GM12872 (cell line): ENCODE measurements at regions not wholly inside any gene's neighbourhood (a gene's known extent, or its start where the extent isn't known, plus 50 kb on each side); places are given as distances from the start of the nearest gene placed in this dataset.

Source experiments
- TF ChIP-seq, protein P1 (sequence below): IDR thresholded peaks from 3 replicates; pipeline ENCODE4 v1.5.1; 2011; ENCODE audit warnings: low read depth, mild to moderate bottlenecking, low read length, moderate library complexity; ENCODE audit not compliant: insufficient read depth

- TF ChIP-seq, protein P1, sequence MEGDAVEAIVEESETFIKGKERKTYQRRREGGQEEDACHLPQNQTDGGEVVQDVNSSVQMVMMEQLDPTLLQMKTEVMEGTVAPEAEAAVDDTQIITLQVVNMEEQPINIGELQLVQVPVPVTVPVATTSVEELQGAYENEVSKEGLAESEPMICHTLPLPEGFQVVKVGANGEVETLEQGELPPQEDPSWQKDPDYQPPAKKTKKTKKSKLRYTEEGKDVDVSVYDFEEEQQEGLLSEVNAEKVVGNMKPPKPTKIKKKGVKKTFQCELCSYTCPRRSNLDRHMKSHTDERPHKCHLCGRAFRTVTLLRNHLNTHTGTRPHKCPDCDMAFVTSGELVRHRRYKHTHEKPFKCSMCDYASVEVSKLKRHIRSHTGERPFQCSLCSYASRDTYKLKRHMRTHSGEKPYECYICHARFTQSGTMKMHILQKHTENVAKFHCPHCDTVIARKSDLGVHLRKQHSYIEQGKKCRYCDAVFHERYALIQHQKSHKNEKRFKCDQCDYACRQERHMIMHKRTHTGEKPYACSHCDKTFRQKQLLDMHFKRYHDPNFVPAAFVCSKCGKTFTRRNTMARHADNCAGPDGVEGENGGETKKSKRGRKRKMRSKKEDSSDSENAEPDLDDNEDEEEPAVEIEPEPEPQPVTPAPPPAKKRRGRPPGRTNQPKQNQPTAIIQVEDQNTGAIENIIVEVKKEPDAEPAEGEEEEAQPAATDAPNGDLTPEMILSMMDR = no peak
Observed at GRCh38 chr2:183759033-183759432, 634.8 kb downstream of the NUP35 start.

DNA sequence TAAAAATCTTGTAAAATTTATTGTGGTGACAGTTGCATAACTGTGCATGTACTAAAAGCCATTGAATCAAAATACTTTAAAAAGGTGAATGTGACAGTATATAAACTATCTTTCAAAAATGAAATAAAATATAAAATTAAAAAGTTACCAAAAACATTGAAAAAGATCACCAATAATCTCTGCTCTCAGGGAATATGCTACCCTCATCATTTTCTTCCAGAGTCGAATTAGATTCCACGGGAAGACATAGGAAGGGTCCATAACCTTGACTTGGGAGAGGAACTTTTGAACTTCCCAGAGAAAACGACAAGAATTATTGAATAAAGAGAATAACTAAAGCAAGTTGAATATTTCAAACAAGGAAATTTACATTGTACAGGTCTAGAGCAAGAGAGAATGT lies 649.5 kb downstream of the NUP35 start:
- TF ChIP-seq, protein P1 = no peak

DNA sequence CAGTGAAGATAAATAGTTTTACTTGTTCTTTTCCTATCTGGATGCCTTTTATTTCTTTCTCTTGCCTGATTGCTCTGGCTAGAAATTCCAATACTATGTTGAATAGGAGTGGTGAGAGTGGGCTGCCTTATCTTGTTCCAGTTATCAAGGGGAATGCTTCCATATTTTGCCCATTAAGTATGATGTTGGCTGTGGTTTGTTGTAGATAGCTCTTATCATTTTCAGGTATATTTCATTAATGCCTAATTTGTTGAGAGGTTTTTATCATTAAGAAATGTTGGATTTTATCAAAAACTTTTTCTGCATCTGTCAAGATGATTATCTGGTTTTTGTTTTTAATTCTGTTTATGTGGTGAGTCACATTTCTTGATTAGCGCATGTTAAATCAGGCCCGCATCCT lies 655.8 kb downstream of the NUP35 start:
- TF ChIP-seq, protein P1 = no peak

DNA sequence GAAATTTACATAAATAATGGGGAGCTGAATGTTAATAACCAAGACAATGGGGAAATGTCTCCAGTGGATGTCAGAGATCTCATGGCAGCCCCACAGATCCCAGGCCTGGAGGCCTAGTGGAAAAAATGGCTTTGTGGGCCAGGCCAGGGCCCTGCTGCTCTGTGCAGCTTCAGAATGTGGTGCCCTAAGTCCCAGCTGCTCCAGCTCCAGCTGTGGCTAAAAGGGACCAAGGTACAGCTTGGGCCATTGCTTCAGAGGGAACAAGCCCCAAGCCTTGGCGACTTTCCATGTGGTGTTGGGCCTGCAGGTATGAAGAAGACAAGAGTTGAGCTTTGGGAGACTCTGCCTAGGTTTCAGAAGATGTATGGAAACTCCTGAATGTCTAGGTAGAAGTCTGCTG lies 658.2 kb downstream of the NUP35 start:
- TF ChIP-seq, protein P1 = no peak

- TF ChIP-seq, protein P1 = no peak
Observed at GRCh38 chr2:183798535-183798934, 674.3 kb downstream of the NUP35 start.

DNA sequence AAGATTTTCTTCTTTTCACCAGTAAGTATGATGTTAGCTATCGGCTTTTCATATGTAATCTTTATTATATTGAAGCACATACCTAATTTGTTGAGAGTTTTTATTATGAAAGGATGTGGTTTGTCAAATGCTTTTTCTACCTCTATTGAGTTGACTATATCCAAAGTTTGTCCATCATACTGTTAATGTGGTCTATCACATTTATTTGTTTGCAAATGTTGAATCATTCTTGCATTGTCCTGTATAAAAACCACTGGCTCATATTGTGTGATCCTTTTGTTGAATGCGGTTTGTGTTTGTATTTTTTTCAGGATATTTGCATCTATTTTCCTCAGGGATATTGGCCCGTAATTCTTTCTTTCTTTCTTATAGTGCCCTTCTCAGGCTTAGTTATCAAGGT lies 675.5 kb downstream of the NUP35 start:
- TF ChIP-seq, protein P1 = no peak

- TF ChIP-seq, protein P1 = no peak
Observed at GRCh38 chr2:183803596-183803995, 679.4 kb downstream of the NUP35 start.

GRCh38 chr2:183807870-183808269 lies 683.6 kb downstream of the NUP35 start:
- TF ChIP-seq, protein P1 = no peak
